HG03095 (cell line): ENCODE measurements at regions not wholly inside any gene's neighbourhood (a gene's known extent, or its start where the extent isn't known, plus 50 kb on each side); places are given as distances from the start of the nearest gene placed in this dataset.
"Not testable (repeated sequence)": the region's sequence is repeated elsewhere in the genome, so short reads cannot be mapped to it uniquely, and the experiment has no call there.

Experiments used
- ATAC-seq: cut with Tn5 transposase; IDR thresholded peaks from one replicate; pipeline ENCODE4 v1.9.1; 2021; ENCODE audit warnings: moderate library complexity; ENCODE audit not compliant: unreplicated experiment

DNA sequence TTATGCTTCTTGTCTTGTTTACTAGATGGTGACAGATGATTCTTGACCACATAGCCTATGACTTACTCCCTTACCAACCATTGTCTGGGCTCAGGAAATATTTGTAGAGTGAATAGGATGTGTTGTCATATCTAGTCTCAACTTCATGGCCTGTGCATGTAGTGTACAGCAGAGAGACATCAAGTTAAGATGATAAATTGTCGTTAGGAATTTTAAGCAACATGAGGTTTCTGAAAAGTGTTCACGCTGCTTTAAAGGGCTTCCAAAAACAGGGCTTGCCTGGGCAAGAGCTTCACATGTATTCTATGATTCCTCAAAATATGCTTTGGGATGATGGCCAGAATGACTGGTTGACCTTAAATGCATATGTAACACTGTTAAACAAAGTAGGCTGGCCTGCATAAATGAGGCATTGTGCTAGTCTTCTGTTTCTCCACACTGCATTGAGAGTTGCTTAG is 424.0 kb downstream of the RND3 start:
- no peak for ATAC-seq

DNA sequence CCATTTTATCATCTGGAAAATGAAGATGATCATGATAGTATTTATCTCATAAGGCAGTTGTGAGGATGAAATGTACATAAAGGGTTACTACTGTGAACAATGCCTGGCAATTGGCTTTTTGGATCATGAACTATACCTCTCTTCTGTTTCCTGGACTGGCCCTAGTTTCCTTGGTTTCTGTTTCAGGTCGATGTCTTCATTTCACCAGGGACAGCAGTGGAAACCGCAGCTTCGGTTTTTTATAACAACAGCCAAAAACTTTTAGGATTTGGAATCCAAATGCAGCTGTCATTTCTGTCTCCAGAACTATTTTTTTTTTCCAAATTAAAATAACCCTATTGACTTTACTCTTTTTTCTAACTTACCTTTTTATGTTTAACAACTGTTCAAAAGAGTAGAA is 425.1 kb downstream of the RND3 start:
- no peak for ATAC-seq

DNA sequence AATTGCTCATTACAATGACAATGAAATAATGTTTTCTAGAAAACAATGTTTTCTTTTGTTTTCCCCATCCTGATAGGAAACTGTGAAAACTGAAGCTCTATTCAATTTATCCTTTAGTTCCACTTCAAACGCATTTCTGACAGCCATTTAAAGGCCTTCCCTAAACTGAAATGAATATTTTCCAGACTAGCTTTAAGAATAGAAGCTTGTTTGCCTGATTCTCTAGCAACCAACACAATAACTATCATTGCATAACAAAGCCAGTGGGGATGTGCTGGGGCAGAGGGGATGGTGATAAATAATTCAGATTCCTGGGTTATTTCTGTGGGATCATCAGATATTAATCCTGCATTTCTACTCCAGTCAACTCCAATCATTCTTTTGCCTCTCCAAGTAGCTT is 427.1 kb downstream of the RND3 start:
- no peak for ATAC-seq

DNA sequence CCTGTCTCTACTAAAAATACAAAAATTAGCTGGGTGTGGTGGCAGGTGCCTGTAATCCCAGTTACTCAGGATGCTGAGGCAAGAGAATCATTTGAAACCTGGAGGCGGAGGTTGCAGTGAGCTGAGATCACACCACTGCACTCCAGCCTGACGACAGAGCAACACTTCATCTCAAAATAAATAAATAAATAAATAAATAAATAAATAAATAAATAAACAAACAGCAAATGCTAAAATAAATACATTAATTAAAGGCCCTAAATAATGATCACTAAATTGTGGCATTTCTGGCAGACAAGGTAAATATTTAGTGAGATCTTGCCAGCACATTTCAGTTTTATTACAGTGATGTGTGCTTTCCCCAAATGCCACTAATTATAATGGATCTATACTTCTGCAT is 427.8 kb downstream of the RND3 start:
- ATAC-seq: not testable (repeated sequence)

DNA sequence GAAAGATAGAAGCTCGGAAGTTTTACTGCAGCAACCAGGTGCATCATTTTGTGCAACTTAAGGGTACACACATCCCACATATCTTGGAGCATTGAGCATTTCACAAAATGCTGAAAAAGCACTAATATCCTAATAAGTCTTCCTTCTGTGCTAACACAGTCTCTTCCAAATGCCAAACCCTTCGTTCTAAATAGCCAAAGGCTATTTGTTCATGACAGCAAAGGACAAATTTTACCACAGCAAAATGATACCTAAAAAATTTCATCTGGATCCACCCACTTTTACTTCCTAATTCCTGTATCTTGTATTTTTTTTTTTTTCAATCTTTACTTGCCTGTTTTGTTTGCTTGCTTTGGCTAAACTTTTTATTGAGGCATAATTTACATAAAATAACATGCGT is 435.0 kb downstream of the RND3 start:
- no peak for ATAC-seq

DNA sequence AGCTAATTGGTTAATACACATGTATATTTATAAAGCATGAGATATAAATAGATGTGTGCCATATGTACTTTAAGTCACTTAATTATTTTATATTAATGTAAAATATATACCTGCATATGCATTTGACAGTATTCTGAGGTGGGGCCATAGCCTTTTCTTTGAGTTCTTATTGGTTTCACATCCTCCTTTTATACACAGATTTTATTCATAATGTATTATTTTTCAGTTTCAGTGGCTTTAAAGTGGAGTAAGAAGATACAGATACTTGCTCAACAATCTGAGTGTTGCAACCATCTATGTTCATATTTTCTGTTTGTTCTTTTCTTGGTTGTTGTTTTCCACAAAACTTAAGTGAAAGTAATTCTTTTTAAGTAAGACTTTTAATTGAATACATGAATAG is 436.5 kb downstream of the RND3 start:
- peak; percentile 62 for ATAC-seq

DNA sequence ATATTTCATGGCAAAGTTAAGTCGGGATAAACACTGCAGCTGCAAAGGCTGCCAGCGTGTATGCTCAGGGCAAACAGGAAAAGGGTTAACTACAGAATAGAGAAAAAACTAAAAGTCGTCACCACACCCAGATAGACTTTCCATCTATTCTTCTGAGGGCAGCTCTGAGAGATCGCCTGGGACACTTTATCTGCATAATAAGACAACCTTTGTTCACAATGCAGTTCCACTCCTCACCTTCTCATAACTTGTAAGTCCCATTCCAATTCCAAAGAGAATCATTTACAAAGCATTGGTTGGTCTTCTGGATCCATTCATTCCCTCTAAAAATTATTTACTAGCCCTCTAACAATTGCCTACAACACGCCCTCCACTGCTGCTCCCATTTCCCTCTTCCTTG is 437.4 kb downstream of the RND3 start:
- ATAC-seq: no peak

DNA sequence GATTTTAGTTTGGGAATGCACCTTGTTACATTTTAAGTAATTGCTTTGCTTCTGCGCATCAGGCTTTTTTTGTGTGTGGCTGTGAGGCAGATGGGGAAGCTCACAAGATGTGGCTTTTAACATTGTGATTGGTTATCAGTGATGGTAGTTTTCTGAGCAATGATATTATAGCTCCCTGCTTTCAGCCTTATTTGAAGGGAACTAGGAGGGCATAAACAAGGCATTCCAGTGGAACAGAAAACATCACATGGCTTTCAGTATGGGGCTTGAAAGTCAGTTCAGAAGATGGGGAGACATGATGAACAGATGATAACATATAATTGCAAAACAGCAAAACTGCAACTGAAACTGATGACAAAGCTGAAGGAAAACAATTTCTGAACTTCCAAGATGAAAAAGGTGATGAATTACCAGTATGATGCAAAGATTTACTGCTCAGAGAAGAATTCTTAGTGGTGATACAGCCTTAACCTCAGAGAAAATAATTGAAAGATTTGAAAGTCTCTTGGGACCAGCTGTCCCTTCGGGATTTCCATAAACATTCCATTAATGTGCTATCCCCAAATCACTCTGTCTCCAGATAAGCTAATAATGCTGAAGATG is 439.7 kb downstream of the RND3 start:
- ATAC-seq: no peak

DNA sequence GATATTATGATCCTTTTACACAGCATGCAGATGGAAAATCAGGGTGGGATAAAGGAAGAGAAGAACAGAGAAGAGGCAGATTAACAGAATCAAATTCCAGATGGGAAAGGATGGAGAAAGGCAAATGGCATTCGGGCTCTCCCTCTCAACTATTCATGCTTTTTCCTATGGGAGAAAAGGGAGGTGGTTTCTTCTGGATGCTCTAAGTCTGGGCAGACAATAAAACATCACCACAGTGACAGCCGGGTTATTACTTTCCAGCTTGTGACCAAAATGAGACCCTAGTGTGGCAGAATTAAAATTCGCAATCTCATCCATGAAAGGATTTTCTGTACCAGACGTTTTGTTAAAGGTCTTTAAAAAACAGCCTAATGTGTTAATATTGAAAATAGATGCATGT is 440.7 kb downstream of the RND3 start:
- no peak for ATAC-seq

DNA sequence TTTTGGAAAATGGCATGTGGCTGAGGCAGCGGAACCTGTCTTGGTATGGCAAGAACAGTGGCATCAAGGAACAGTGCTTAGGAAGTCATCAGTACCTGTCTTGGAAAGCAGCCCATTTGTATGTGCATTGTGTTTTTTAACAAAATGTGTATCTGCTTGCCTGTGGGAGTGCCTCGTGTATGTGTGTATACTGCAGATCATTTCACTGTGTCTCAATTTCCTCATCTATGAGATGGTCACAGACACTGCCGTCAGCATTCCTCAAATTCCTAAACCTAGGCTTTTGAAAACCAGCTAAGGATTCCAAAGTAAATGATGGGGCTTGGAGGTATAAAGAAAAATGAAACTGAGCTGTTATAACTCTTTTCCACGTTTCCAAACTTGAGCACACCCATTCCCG is 441.3 kb downstream of the RND3 start:
- ATAC-seq: no peak

DNA sequence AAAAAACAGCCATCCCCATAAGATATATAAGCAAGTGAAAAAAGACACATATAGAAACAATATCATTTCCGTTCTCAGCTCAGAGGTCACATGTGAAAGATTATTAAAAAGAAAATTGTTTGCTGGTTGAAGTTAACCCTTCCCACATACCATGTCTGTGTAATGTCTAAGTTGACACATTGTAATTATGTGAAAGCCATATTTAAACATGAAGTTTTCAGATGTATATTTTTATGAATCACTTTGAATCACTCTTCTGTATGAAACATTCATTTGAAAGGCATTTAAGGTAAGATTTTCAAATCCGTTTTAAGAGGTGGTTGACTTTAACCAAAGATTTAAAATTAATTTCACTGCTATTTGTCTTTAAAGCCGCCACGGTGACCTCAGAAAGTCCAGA is 441.9 kb downstream of the RND3 start:
- no peak for ATAC-seq

DNA sequence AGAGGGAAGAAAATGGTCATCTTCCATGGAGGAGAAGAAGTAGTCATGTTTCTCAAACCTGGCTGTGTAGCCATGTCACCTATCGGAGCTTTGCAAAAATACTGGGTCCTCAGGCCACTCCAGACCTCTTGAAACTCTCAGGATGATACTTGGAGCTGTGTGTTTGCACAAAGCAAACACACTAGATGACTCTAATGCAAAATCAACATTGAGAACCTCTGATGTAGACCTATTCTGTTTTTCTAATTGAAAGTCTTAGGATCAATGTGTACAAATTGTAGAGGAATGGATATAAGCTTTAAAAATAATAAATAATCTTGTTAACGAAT is 444.3 kb downstream of the RND3 start:
- no peak for ATAC-seq

DNA sequence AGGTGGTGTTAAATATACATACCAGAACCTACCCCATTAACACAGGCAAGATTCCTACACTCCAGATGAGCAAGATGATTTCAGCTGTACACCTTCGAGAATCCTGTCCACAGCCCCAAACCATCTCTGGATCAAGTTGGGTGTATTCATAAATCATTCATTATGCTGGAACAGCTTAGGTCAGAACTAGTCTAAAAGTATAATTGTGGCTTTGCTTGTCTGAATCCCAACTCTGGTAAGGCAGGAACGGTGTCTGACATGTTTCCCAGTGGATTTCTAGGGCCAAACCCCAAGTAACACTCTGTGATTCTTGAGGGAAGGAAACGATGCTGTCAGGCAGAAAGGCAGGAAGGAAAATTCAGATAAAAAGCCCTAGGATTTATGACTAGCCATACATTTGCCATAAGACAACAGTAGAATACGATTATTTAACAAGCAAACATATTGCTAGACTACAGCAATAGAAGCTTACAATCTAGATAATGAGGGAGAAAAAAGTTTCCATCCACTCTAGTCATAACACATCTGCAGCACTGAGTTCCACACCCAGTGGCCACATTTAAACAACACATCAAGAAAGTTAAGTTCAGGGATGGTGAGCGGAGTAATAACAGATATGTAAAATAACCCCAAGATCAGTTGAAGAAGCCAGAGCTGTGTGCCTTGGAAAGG is 444.8 kb downstream of the RND3 start:
- no peak for ATAC-seq

DNA sequence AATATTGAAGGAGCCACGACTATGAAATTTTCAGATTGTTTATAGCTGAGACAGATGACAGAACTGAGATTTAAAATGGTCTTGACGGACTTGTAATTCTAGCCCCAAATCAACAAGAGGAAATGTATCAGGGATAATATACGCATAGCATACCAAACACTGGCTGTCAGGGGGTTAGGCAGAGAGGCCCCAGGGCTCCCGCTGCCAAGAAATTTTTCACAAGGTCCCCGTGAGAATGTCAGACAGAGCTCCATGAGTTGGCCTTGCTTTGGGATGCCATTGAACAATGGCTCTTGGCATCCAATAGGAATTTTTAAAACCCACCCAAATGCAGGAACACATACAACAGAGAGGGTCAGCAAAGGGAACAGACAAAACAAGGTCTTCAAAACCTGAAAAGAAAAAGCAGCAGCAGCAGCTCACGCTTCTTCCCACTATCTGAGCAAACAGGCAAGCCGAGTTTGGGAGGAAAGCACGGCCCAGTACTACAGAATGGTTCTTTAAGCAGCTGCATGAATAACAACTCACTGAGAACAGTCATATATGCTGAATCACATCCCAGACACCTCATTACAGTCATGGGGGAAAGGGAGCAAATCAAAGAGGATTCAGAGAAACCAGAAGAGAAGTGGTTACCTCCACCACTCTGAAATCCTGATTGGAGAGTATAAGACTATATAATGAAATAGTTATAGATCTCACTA is 445.6 kb downstream of the RND3 start:
- no peak for ATAC-seq

DNA sequence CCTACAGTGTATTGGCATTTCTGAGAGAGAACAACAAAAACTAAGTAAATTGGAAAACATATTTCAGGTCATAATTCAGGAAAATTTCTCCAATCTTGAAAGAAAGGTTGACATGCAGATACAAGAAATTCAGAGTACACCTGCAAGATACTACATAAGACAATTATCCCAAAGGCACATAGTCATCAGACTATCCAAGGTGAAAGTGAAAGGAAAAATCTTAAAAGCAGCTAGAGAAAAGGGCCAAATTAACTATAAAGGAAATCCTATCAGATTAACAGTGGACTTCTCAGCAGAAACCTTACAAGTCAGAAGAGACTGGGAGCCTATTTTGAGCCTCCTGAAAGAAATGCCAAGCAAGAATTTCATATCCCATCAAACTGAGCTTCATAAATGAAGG is 449.0 kb upstream of the MMADHC start:
- ATAC-seq: no peak

DNA sequence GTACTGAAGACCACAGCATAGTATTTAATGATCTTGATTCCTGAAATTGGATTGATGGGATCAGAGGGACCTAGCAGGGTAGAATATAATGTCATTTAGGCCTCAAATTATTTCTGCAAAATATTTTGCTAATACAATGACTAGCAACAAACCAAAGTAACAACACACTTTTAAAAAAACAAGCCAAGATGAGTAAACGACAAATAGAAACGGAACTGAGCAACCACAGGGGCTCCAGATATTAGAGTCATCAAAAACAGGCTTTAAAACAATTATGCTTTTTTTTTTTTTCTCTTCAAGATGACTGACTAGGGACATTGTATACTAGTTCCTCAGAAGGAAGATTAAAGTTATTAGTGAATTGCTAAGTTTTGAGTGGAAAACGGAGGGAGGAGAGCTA is 447.1 kb upstream of the MMADHC start:
- no peak for ATAC-seq

DNA sequence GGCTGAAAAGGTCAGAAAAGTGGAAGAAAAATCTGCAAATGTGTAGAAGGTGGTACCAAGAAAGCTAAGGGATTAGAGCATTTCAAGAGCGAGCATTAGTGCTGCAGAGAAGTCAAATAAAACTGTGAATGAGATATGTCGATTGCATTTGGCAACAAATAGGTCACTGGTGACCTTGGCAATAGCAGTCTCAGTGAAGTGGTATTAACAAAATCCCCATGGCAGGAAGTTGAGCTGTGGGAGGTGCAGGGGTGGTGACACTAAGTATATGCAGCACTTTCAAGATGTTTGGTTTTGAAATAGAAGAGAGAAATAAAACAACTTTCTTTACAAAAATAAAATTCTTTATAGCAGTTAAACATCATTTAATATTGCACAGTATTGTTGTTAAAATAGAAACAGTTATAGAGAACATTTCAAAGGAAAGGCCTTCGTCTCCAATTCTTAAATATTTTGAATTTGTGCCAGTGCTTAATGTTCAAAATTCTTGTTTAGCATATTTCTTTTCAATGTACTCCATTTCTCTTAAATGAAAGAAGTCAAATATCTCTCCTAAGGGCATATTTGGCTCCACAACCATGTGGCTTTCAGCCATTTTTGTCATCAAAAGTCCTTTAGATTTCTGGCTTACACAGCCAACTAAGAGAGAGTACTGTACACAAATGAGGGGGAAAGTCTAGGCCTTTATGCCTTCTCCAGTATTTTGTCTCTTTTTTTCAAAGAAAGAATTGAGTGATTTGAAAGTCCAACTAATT is 443.0 kb upstream of the MMADHC start:
- no peak for ATAC-seq

DNA sequence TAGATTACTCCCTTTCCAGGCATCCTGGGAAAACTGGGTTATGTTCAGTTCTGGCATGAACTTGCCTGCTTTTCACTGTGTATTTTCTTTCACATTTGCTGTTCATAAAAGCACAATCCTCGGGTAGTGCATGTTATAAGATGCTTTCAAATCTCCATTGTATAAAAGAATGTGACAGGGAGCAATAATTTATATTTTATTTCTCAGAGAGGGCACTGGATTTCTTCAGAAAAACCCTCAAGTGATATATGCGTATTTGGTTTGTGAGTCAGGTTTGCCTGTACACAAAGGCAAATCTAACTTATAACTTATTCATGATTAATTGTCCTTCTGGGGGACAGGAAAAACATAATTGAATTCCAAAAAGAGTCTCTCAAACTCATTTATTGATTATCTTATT is 440.7 kb upstream of the MMADHC start:
- no peak for ATAC-seq

DNA sequence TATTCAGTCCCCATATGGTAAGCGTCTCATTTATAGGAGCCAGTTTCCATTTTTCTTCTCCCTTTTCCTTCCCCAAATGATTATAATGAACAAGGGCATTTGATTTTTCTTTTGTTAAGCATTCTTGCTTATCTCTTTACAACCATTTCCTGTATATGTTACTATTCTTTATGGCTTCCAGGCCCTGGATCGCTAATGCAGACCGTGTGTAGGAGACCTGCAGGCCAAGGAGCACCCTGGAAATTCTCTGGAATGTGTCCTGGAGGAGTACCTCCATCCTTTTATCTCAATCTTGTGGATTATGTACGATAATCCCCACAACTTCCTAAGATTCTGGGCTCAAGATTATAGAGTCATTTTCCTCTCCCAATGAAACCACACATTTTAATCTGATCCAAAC is 439.6 kb upstream of the MMADHC start:
- ATAC-seq: no peak

DNA sequence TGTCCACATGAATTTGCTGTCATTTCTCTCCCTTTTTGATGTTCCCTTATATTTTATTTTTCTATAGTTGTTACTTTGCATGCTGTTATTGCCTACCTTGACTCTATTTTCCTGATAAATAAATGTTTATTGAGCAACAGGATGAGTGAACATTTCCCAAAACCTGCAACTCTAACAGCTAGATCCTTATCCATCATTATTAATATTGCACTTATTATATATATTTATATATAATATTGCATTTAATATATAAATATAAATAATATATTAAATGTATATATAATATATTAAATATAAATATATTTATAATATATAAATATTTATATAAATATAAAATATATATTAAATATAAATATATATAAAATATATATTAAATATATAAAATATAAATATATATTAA is 436.1 kb upstream of the MMADHC start:
- no peak for ATAC-seq

DNA sequence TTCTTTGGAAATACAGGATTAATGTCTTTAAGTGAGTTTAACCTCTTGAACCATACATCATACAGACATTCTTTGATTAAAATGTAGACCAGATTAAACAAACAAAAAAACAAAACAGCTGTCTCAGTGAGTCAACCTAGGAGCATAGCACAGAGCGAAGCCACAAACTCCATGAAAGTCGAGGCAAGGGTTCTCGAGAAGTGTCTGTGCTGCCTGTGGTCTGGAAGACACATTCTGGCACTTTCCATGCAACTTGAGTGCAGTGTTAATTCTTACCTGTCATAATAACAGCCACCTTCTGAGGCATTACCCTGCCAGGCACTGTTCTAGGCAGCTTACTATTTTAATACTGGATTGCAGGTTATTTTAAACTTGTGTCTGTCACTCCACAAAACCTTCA is 435.5 kb upstream of the MMADHC start:
- no peak for ATAC-seq
